SK-N-SH treated with all-trans-retinoic acid at 6 μM for 48 hours (cell line): ENCODE measurements at regions not wholly inside any gene's neighbourhood (a gene's known extent, or its start where the extent isn't known, plus 50 kb on each side); places are given as distances from the start of the nearest gene placed in this dataset.
A peak's percentile ranks its signal among the peaks of the same experiment; 100 is the strongest.

Source experiments
- ATAC-seq: fragments of 200-7000 bp; cut with Tn5 transposase; 3 replicates; pipeline ENCODE4 v1.9.1; 2020; ENCODE audit warnings: mild to moderate bottlenecking, moderate library complexity
- ARNTL ChIP-seq: fragments of 450-650 bp; formaldehyde crosslinking; IDR thresholded peaks from 2 replicates; pipeline ENCODE4 v1.5.0; 2020; ENCODE audit warnings: low read depth, mild to moderate bottlenecking, moderate library complexity, borderline replicate concordance
- BACH2 ChIP-seq: fragments of 250-450 bp; sonication (Bioruptor Pico); IDR thresholded peaks from 2 replicates; pipeline ENCODE4 v1.9.0; 2021; ENCODE audit warnings: mild to moderate bottlenecking, borderline replicate concordance
- CSDC2 ChIP-seq: fragments of 250-450 bp; sonication (Bioruptor Pico); IDR thresholded peaks from 2 replicates; pipeline ENCODE4 v1.5.0; 2020; ENCODE audit warnings: mild to moderate bottlenecking, moderate library complexity
- CSRNP3 ChIP-seq: fragments of 250-450 bp; sonication (Bioruptor Pico); IDR thresholded peaks from 2 replicates; pipeline ENCODE4 v1.5.1; 2021; ENCODE audit warnings: mild to moderate bottlenecking, moderate library complexity
- ESRRG ChIP-seq: fragments of 250-450 bp; sonication (Bioruptor Pico); IDR thresholded peaks from 2 replicates; pipeline ENCODE4 v1.6.1; 2021; ENCODE audit warnings: mild to moderate bottlenecking
- GLIS3 ChIP-seq: fragments of 250-450 bp; sonication (Bioruptor Pico); IDR thresholded peaks from 2 replicates; pipeline ENCODE4 v1.5.0; 2020; ENCODE audit warnings: mild to moderate bottlenecking, moderate library complexity
- ISL1 ChIP-seq: fragments of 250-450 bp; sonication (Bioruptor Pico); IDR thresholded peaks from 2 replicates; pipeline ENCODE4 v2.1.2; 2022; ENCODE audit warnings: mild to moderate bottlenecking, moderate library complexity
- PATZ1 ChIP-seq: fragments of 250-450 bp; sonication (Bioruptor Pico); IDR thresholded peaks from 2 replicates; pipeline ENCODE4 v1.8.0; 2020; ENCODE audit warnings: mild to moderate bottlenecking, moderate library complexity, borderline replicate concordance
- POU6F1 ChIP-seq: fragments of 250-450 bp; sonication (Bioruptor Pico); IDR thresholded peaks from 2 replicates; pipeline ENCODE4 v1.8.0; 2021; ENCODE audit warnings: low read depth, mild to moderate bottlenecking, moderate library complexity, borderline replicate concordance
- PPARA ChIP-seq: fragments of 250-450 bp; sonication (Bioruptor Pico); IDR thresholded peaks from 2 replicates; pipeline ENCODE4 v1.5.0; 2020; ENCODE audit warnings: mild to moderate bottlenecking, borderline replicate concordance
- RARB ChIP-seq: fragments of 250-450 bp; sonication (Bioruptor Pico); IDR thresholded peaks from 2 replicates; pipeline ENCODE4 v1.8.0; 2021; ENCODE audit warnings: mild to moderate bottlenecking, moderate library complexity
- SNAI2 ChIP-seq: fragments of 250-450 bp; sonication (Bioruptor Pico); IDR thresholded peaks from 2 replicates; pipeline ENCODE4 v1.5.0; 2020; ENCODE audit warnings: mild to moderate bottlenecking, moderate library complexity
- TCF4 ChIP-seq: fragments of 250-450 bp; sonication (Bioruptor Pico); IDR thresholded peaks from 2 replicates; pipeline ENCODE4 v1.8.0; 2021; ENCODE audit warnings: mild to moderate bottlenecking, moderate library complexity, borderline replicate concordance
- TOX ChIP-seq: fragments of 250-450 bp; sonication (Bioruptor Pico); IDR thresholded peaks from 2 replicates; pipeline ENCODE4 v1.8.0; 2021; ENCODE audit warnings: mild to moderate bottlenecking, moderate library complexity, borderline replicate concordance
- TSHZ2 ChIP-seq: fragments of 250-450 bp; sonication (Bioruptor Pico); IDR thresholded peaks from 2 replicates; pipeline ENCODE4 v1.5.0; 2020; ENCODE audit warnings: mild to moderate bottlenecking, moderate library complexity
- ZC3H10 ChIP-seq: fragments of 250-450 bp; sonication (Bioruptor Pico); IDR thresholded peaks from 2 replicates; pipeline ENCODE4 v1.5.1; 2021; ENCODE audit warnings: mild to moderate bottlenecking, moderate library complexity
- ZFP3 ChIP-seq: fragments of 250-450 bp; sonication (Bioruptor Pico); IDR thresholded peaks from 2 replicates; pipeline ENCODE4 v1.5.0; 2020; ENCODE audit warnings: mild to moderate bottlenecking, moderate library complexity
- ZFP30 ChIP-seq: fragments of 450-650 bp; formaldehyde crosslinking; IDR thresholded peaks from 2 replicates; pipeline ENCODE4 v1.5.0; 2022; ENCODE audit warnings: mild to moderate bottlenecking, moderate library complexity
- ZNF565 ChIP-seq: fragments of 450-650 bp; formaldehyde crosslinking; conservative IDR thresholded peaks from 2 replicates; pipeline ENCODE4 v1.5.0; 2020; ENCODE audit warnings: low read depth, mild to moderate bottlenecking, moderate library complexity
- ZNF70 ChIP-seq: fragments of 450-650 bp; formaldehyde crosslinking; IDR thresholded peaks from 2 replicates; pipeline ENCODE4 v1.5.0; 2020; ENCODE audit warnings: mild to moderate bottlenecking, moderate library complexity
- ZNF8 ChIP-seq: fragments of 450-650 bp; formaldehyde crosslinking; IDR thresholded peaks from 2 replicates; pipeline ENCODE4 v1.5.0; 2020; ENCODE audit warnings: mild to moderate bottlenecking, moderate library complexity

- no peak for TF ChIP-seq ZFP3
Measured at GRCh38 chr16:27723711-27724481, 174.0 kb downstream of the KATNIP start (continued).

GRCh38 chr16:27724482-27725235 lies 174.7 kb downstream of the KATNIP start:
- peak; percentile 32; the same call in 1 of the 3 replicates for ATAC-seq

GRCh38 chr16:27725236-27726000 lies 175.5 kb downstream of the KATNIP start:
- no peak for TF ChIP-seq GLIS3
- no peak for TF ChIP-seq CSDC2 (CRISPR knock-in tag)
- TF ChIP-seq TCF4 (CRISPR knock-in tag), result no peak
- no peak for TF ChIP-seq SNAI2
- no peak for TF ChIP-seq TOX (CRISPR knock-in tag)
- no peak for TF ChIP-seq RARB (CRISPR knock-in tag)
- TF ChIP-seq ZFP30 (CRISPR knock-in tag), result no peak
- no peak for TF ChIP-seq PPARA (CRISPR knock-in tag)
- TF ChIP-seq, all 23 proteins: peak for 0
- no peak for ATAC-seq

More at GRCh38 chr16:27724482-27725235, 174.7 kb downstream of the KATNIP start:
- TF ChIP-seq ISL1 (no peak), CSDC2 (CRISPR knock-in tag) (no peak), CSRNP3 (CRISPR knock-in tag) (no peak), PATZ1 (no peak), POU6F1 (no peak), TCF4 (CRISPR knock-in tag) (no peak), ZFP30 (CRISPR knock-in tag) (no peak), ZNF8 (no peak), TOX (CRISPR knock-in tag) (no peak), SNAI2 (no peak), ZC3H10 (CRISPR knock-in tag) (no peak), PPARA (CRISPR knock-in tag) (no peak), RARB (CRISPR knock-in tag) (no peak), ZNF70 (CRISPR knock-in tag) (no peak), BACH2 (CRISPR knock-in tag) (no peak), ZNF565 (CRISPR knock-in tag) (no peak)
- TF ChIP-seq, all 23 proteins: peak for 0

- no peak for ATAC-seq
- TF ChIP-seq TOX (CRISPR knock-in tag) (no peak), ESRRG (CRISPR knock-in tag) (no peak), SNAI2 (no peak), ZFP3 (no peak), CSDC2 (CRISPR knock-in tag) (no peak), TSHZ2 (no peak), ISL1 (no peak), ZNF565 (CRISPR knock-in tag) (no peak), ARNTL (CRISPR knock-in tag) (no peak), PPARA (CRISPR knock-in tag) (no peak), PATZ1 (no peak), ZNF8 (no peak)
Measured at GRCh38 chr16:27726621-27727261, 176.8 kb downstream of the KATNIP start.
